AG04449 (cell line): ENCODE measurements at regions not wholly inside any gene's neighbourhood (a gene's known extent, or its start where the extent isn't known, plus 50 kb on each side); places are given as distances from the start of the nearest gene placed in this dataset.
A peak's percentile ranks its signal among the peaks of the same experiment; 100 is the strongest.

ENCODE experiments used
- CTCF ChIA-PET: fragments of 350-600 bp; formaldehyde crosslinking; extraction: SDS; loops from one replicate; lab custom pipeline; 2021; ENCODE audit warnings: antibody characterized with exemption; lab: Yijun Ruan, JAX
- POLR2A ChIA-PET: fragments of 400-600, 350-600 bp; formaldehyde crosslinking; extraction: SDS; loops from one replicate; lab custom pipeline; 2020; ENCODE audit warnings: antibody characterized with exemption, inconsistent platforms; lab: Yijun Ruan, JAX
- DNase-seq: peaks from one replicate; pipeline ENCODE4 v3.0.0-alpha.2; 2010; ENCODE audit warnings: low read depth, low spot score
- H3K4me3 ChIP-seq: 2 replicates; pipeline ENCODE4 v1.5.1; 2011; ENCODE audit warnings: low read depth, mild to moderate bottlenecking, control low read depth, low read length
- TF ChIP-seq, protein P1 (sequence below): IDR thresholded peaks from one replicate; pipeline ENCODE4 v1.5.1; 2011; ENCODE audit warnings: mild to moderate bottlenecking, moderate library complexity, low read length, control low read depth, inconsistent platforms; ENCODE audit not compliant: insufficient read depth; ENCODE audit errors: missing control alignments

DNA sequence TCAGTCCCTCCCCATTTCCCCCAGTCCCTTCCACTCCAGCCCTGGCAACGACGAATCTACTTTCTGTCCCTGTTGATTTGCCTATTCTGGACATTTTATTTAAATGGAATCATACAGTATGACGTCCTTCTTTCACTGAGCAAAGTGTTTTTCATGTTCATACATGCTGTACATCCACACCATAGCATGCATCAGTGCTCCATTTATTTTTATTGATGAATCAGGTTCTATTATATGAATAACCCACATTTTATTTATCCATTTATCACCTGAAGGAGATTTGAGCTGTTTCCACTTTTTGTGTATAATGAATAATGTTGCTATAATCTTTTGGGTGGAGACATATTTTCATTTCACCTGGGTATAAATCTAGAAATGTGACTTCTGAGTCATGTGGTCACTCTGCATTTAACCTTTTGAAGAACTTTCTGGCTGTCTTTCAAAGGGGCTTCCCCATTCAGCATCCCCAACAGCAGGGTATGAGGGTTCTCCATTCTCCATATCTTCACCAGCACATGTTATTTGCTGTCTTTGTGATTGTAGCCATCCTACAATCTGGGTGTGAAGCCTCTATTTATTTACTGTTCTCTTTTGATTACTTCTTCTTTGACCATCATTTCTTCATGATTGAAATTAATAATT is 531.7 kb downstream of the ETS1 start:
- ChIA-PET CTCF (interaction anchor here (0.8 to 4.7 kb wide), 3 partner anchors 16 to 212 kb away, joined by 3 to 22 read pairs (median 5); no protein-coding TSS in a partner anchor), POLR2A (no interaction called here)
- H3K4me3 ChIP-seq, result no peak overlapping the region
- TF ChIP-seq, protein P1, sequence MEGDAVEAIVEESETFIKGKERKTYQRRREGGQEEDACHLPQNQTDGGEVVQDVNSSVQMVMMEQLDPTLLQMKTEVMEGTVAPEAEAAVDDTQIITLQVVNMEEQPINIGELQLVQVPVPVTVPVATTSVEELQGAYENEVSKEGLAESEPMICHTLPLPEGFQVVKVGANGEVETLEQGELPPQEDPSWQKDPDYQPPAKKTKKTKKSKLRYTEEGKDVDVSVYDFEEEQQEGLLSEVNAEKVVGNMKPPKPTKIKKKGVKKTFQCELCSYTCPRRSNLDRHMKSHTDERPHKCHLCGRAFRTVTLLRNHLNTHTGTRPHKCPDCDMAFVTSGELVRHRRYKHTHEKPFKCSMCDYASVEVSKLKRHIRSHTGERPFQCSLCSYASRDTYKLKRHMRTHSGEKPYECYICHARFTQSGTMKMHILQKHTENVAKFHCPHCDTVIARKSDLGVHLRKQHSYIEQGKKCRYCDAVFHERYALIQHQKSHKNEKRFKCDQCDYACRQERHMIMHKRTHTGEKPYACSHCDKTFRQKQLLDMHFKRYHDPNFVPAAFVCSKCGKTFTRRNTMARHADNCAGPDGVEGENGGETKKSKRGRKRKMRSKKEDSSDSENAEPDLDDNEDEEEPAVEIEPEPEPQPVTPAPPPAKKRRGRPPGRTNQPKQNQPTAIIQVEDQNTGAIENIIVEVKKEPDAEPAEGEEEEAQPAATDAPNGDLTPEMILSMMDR, result no peak
- DNase-seq, result no peak

- TF ChIP-seq, protein P1, result no peak
- ChIA-PET CTCF (interaction anchor here (4.7 to 6.9 kb wide), 2 partner anchors 14 to 103 kb away, joined by 22 to 38 read pairs; no protein-coding TSS in a partner anchor), POLR2A (interaction anchor here (0.9 to 1.3 kb wide), 2 partner anchors 13 to 15 kb away, joined by 3 to 10 read pairs; no protein-coding TSS in a partner anchor)
- H3K4me3 ChIP-seq, result no peak overlapping the region
- DNase-seq, result no peak
Measured at GRCh38 chr11:128053981-128054931, 533.1 kb downstream of the ETS1 start.

GRCh38 chr11:128052912-128053641 is 534.3 kb downstream of the ETS1 start:
- DNase-seq, result peak; percentile 77
- CTCF ChIA-PET, result interaction anchor here (0.5 to 6.9 kb wide), 4 partner anchors 13 to 130 kb away, joined by 3 to 38 read pairs (median 13); no protein-coding TSS in a partner anchor
- TF ChIP-seq, protein P1, result no peak
- POLR2A ChIA-PET, result interaction anchor here (0.9 to 1.3 kb wide), 3 partner anchors 12 to 23 kb away, joined by 3 to 10 read pairs (median 3); no protein-coding TSS in a partner anchor
- no peak overlapping the region for H3K4me3 ChIP-seq

DNA sequence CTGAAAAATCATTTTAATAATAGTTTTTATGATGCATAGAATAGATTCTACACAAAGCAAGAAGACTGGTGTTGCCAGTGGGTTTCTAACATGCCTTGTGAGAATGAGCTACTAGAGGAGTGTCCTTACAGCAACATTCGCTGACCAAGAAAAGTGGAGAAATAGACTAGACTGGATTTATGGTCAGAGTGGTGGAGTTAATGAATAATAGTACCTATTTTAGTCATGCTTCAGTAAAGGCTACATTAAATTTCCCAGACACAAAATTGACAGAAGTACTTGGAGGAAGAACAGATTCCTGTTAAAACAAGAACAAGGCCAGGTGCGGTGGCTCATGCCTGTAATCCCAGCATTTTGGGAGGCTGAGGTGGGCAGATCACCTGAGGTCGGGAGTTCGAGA is 539.2 kb downstream of the ETS1 start:
- POLR2A ChIA-PET, result no interaction called here
- H3K4me3 ChIP-seq, result no peak overlapping the region
- no peak for DNase-seq
- TF ChIP-seq, protein P1, result no peak
- CTCF ChIA-PET, result interaction anchor here (1.6 to 4.9 kb wide), 3 partner anchors 10 to 110 kb away, joined by 5 to 25 read pairs (median 6); no protein-coding TSS in a partner anchor

DNA sequence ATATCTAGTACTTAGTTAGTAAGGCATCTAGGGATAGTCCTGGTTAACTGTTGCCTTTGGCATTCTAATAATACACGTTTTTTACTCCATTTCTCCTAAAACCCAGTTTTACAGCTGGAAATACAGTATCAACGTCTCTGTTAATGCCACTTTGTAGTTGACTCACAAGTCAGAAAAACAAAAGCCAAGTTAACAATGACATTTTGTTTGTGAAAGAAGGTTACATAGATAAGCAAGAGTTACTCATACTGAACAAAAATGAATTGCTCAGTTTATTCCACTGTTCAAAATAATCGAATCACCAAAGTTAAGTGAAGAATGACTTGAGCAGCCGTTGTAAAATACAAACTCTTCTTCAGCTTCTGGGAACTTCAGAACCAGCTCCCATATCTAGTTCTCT is 540.3 kb downstream of the ETS1 start:
- DNase-seq, result no peak
- TF ChIP-seq, protein P1, result no peak
- ChIA-PET CTCF (interaction anchor here (1.4 to 4.9 kb wide), 3 partner anchors 9 to 584 kb away, joined by 4 to 25 read pairs (median 6); no protein-coding TSS in a partner anchor), POLR2A (no interaction called here)
- no peak overlapping the region for H3K4me3 ChIP-seq
